ENCODE measurements at regions not wholly inside any gene's neighbourhood (a gene's known extent, or its start where the extent isn't known, plus 50 kb on each side); places are given as distances from the start of the nearest gene placed in this dataset.
"Not testable (repeated sequence)": the region's sequence is repeated elsewhere in the genome, so short reads cannot be mapped to it uniquely, and the experiment has no call there.

DNA sequence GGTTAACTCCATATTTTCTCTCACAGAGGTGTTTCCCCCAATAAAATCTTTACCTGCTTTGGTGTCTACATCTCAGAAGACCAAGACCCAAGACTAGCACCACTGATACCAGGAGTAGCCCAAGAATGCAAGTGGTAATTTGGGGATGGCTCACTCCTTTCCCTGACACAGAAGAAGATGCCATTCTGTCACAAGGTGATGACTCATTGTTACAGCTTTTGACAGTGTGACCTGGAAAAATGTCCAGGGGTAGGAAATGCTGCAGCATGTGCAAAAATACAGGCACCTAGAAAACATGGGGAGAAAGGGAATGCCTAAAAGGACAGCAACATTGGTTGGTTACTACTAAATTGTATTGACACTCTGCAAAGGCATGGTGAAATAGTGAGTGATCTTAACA, 254.0 kb upstream of the GJE1 start:
- no peaks in the 10 kb centered on the region for H3K9me3 ChIP-seq (ENCODE audit: control insufficient read depth, low read depth, low read length)
- no peaks in the 10 kb centered on the region for H3K4me1 ChIP-seq (ENCODE audit: control insufficient read depth, insufficient read depth, low read length)
- no peaks in the 10 kb centered on the region for H3K27me3 ChIP-seq (ENCODE audit: control insufficient read depth, insufficient read depth, low read length)
- H3K4me3 ChIP-seq (ENCODE audit: low read length) = no peak overlapping the region
- DNase-seq = no peak
- H3K27ac ChIP-seq (ENCODE audit: low read length) = no peak overlapping the region
- no peaks in the 10 kb centered on the region for H3K36me3 ChIP-seq (ENCODE audit: control insufficient read depth, insufficient read depth, low read length)

DNA sequence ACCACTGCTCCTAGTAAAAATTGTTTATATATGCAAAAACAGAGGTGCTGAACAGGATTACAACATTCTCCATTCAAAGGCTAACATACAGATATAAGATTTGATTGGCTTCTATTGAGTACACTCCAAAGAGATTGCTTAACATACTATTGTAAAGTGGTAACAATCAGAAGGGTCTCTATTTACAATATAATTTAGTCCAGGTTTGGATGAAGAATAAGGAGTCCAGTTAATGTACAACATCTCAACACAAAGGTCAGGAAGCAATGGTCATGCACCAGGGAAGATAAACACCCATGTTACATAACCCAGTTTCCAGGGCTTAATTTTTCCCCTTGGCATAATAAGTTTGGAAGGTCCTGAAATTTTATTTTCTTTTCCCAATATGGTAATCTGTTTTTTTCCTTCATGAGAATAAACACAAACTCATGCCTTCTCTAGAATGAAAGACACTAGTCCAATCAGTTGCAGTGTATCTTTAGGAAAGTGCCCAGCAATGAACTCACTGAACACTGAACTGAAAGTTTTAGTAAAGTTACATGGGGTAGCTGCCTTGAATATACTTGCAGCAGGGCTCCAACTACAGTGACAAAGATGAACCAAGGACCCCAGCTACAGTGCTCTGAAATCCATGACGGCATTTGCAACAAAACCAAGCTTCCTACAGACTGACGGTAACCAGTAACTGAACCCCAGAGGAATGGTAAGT, 255.3 kb upstream of the GJE1 start:
- Histone ChIP-seq H3K4me3 (ENCODE audit: low read length) (no peak overlapping the region), H3K4me1 (ENCODE audit: control insufficient read depth, insufficient read depth, low read length) (no peaks in the 10 kb centered on the region), H3K27me3 (ENCODE audit: control insufficient read depth, insufficient read depth, low read length) (no peaks in the 10 kb centered on the region), H3K36me3 (ENCODE audit: control insufficient read depth, insufficient read depth, low read length) (no peaks in the 10 kb centered on the region), H3K9me3 (ENCODE audit: control insufficient read depth, low read depth, low read length) (no peaks in the 10 kb centered on the region), H3K27ac (ENCODE audit: low read length) (no peak overlapping the region)
- DNase-seq = no peak
- WGBS (ENCODE audit: insufficient coverage, low lambda C conversion rate) = no CpG with 5 or more reads among the region's 2 CpGs

DNA sequence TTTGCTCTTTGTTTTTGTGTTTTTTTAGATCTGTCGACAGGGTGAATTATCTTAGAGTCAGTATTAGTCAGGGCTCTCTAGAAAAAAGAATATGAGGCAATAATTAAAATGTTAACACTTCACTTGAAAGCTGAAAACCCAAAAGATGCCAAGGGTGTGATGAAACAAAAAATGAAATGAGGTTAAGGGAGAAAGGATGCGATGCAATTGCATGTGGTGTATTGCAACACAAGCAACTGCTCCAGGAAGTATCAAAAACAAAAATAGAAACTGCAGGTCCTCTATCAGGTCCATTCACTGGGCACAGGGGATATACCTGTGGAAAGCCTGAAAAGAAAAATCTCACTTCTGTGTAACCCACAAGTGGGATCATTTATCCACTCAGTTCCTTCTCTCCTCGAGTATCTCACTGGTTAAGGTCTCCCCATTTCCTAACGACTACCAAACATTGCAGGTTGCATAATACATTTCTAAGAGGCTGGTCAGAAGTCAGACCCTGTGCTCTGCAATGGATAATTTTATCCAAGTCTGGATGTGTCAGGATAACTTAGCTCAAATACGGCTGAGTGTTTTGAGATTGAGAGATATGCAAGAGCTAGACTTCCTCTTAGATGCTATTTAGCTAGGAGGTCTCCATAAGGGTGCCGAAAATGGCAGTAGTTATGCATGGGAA, 257.7 kb upstream of the GJE1 start:
- no peaks in the 10 kb centered on the region for H3K36me3 ChIP-seq (ENCODE audit: control insufficient read depth, insufficient read depth, low read length)
- no peak overlapping the region for H3K4me3 ChIP-seq (ENCODE audit: low read length)
- H3K27me3 ChIP-seq (ENCODE audit: control insufficient read depth, insufficient read depth, low read length) = no peaks in the 10 kb centered on the region
- DNase-seq = no peak
- WGBS (ENCODE audit: insufficient coverage, low lambda C conversion rate) = 94% methylated on average over 3 of the region's 6 CpGs
- H3K9me3 ChIP-seq (ENCODE audit: control insufficient read depth, low read depth, low read length) = no peaks in the 10 kb centered on the region
- H3K27ac ChIP-seq (ENCODE audit: low read length) = no peak overlapping the region
- no peaks in the 10 kb centered on the region for H3K4me1 ChIP-seq (ENCODE audit: control insufficient read depth, insufficient read depth, low read length)

DNA sequence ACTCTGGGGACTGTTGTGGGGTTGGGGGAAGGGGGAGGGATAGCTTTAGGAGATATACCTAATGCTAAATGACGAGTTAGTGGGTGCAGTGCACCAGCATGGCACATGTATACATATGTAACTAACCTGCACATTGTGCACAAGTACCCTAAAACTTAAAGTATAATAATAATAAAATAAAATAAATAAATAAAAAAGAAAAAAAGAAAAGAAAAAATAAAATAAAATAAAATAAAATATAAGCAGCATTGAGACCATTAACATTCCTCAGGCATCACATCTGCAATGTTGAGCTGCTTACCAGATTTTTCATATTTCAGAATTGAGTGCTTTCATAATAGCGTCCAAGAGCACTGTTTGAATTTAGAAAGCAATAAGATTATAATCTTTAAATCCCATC, 263.2 kb upstream of the GJE1 start:
- not testable (repeated sequence) for H3K27me3 ChIP-seq (ENCODE audit: control insufficient read depth, insufficient read depth, low read length); H3K4me3 ChIP-seq (ENCODE audit: low read length); DNase-seq; H3K4me1 ChIP-seq (ENCODE audit: control insufficient read depth, insufficient read depth, low read length); H3K9me3 ChIP-seq (ENCODE audit: control insufficient read depth, low read depth, low read length); H3K27ac ChIP-seq (ENCODE audit: low read length); H3K36me3 ChIP-seq (ENCODE audit: control insufficient read depth, insufficient read depth, low read length)
- 86% methylated on average over 1 of the region's 2 CpGs for WGBS (ENCODE audit: insufficient coverage, low lambda C conversion rate)

DNA sequence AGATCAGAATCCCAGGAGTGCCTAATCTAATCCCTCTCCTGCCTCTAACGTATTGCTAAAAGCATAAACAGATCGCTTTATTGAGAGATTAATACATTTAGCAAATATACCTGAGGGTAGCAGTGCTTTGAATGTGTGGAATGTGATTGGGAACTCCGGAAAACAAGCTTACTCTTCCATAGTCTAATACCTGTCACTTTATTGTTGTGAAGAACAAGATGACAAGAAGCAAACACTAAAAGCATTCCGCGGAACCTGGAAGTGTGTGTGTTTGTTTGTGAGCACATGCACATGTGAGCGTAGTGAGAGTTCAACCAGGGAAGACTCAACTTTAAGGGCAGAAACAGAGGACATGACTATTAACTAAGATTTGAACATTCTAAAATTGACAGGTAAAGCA, 265.0 kb upstream of the GJE1 start:
- Histone ChIP-seq H3K36me3 (ENCODE audit: control insufficient read depth, insufficient read depth, low read length) (no peaks in the 10 kb centered on the region), H3K4me3 (ENCODE audit: low read length) (no peak overlapping the region), H3K27ac (ENCODE audit: low read length) (no peak overlapping the region), H3K27me3 (ENCODE audit: control insufficient read depth, insufficient read depth, low read length) (no peaks in the 10 kb centered on the region), H3K9me3 (ENCODE audit: control insufficient read depth, low read depth, low read length) (no peaks in the 10 kb centered on the region), H3K4me1 (ENCODE audit: control insufficient read depth, insufficient read depth, low read length) (no peaks in the 10 kb centered on the region)
- no CpG with 5 or more reads among the region's 6 CpGs for WGBS (ENCODE audit: insufficient coverage, low lambda C conversion rate)
- DNase-seq = no peak

DNA sequence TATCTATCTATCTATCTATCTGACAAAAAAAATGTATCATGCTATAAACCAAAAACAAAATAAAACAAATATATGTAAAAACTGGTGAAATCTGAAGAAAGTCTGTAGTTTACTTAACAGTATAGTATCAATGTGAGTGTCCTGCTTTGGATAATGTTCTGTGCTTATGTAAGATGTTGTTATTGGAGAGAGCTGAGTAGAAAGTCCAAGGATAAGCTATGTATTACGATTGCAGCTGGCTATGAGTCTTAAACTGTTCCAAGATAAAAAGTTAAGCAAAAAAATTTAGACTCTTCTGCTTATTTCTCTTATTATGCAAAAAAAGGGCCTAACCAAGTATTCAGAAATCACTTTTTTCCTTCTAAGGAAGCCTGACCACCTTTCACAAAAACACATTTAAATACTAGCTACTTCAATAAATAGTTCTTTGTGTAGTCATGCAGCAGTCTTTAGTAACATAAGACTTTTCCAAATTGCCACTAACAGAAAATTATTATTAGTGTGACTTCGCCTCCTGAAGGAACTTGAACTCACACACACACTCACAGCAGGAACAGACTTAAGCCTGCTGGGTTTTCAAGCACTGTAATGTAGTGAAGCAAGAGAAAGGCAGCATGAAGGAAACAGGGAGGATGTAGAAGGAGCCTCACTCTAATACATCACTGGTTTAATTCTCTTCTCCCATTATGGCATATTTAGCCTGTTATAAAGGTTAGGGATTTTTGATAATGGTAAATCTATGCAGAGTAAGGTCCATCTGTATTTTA, 265.8 kb upstream of the GJE1 start:
- WGBS (ENCODE audit: insufficient coverage, low lambda C conversion rate) = 60% methylated on average over 1 of the region's 2 CpGs
- Histone ChIP-seq H3K4me3 (ENCODE audit: low read length) (no peak overlapping the region), H3K9me3 (ENCODE audit: control insufficient read depth, low read depth, low read length) (no peaks in the 10 kb centered on the region)

DNA sequence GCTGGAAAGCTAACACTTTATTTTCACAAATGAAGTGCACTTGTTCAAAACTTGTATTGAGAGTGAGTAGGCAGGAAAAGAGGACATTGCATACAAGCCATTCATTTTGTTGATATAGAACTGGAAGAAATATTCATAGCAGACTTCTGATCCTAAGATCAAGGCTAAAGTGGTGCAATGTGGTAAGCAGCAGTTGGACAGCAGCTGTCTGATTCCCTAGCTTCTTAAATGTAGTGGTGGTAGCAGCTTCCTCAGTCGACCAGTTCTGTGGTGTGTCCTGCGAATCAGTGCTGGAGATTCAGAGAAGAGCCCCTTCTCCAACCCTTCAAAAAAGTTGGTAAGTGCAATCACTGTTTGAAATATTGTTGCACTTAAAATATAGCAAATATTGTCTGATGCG, 281.7 kb upstream of the GJE1 start:
- Histone ChIP-seq H3K9me3 (ENCODE audit: control insufficient read depth, low read depth, low read length) (no peaks in the 10 kb centered on the region), H3K27me3 (ENCODE audit: control insufficient read depth, insufficient read depth, low read length) (no peaks in the 10 kb centered on the region), H3K27ac (ENCODE audit: low read length) (no peak overlapping the region), H3K4me3 (ENCODE audit: low read length) (no peak overlapping the region), H3K36me3 (ENCODE audit: control insufficient read depth, insufficient read depth, low read length) (no peaks in the 10 kb centered on the region), H3K4me1 (ENCODE audit: control insufficient read depth, insufficient read depth, low read length) (no peaks in the 10 kb centered on the region)
- 100% methylated on average over 1 of the region's 3 CpGs for WGBS (ENCODE audit: insufficient coverage, low lambda C conversion rate)
- no peak for DNase-seq

More for the DNA sequence above, 265.8 kb upstream of the GJE1 start:
- no peak overlapping the region for H3K27ac ChIP-seq (ENCODE audit: low read length)
- no peaks in the 10 kb centered on the region for H3K36me3 ChIP-seq (ENCODE audit: control insufficient read depth, insufficient read depth, low read length)
- H3K4me1 ChIP-seq (ENCODE audit: control insufficient read depth, insufficient read depth, low read length) = no peaks in the 10 kb centered on the region
- H3K27me3 ChIP-seq (ENCODE audit: control insufficient read depth, insufficient read depth, low read length) = no peaks in the 10 kb centered on the region
- DNase-seq = no peak

DNA sequence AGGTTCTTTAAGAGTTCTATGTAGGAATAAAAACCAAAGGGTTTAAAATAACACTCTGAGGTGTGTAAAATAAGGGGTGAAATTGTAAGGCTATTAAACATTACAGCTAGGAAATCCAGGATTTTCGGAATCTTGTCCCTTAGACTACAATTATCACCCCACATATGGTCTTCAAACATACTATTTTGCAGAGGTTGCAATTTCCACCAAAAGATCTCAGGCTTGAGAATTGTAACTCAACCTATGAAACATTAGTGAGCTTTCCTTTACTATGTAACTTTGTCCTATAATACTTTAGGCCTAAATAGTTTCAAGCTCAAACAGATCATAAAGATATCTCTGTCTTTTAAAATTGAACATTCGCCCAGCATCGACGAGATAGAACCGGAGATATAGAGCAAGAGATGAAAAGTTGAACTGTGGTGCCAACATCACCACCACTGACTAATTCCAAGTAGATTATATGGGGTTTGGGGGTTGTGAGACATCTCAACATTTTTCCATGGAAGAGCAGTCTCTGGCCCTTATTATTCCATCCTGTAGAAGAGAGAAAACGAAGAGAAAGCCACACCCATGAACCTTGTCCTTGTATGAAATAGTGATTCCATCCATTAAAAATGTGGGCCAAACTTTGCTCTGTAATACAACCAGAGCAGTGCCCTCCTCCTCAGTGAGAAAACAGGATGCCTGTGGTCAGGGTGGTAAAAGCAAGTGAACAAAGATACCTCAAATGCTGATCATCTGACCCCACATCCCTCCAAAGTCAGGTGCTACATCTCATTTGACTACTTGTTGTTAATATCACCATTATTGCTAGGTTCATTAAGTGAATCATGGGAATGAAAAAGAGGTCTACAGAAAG, 284.5 kb upstream of the GJE1 start:
- no CpG with 5 or more reads among the region's 6 CpGs for WGBS (ENCODE audit: insufficient coverage, low lambda C conversion rate)

DNA sequence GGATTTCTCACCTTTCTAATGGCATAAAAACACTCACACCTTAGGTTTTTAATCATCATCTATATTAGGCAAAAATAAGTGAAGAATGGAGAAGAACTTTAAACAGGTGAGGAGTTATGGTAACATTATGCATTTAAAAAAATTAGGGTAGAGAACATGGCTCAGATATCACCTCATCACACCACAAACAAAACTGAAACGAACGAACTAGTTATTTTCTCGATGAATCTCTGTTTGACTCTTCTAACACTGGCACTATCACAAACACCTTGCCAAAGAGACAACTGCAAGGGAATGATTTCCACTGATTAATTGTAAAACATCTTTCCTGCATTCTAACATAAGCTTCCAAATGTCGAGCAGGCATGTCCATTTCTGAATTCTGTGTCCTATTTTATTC, 286.1 kb upstream of the GJE1 start:
- Histone ChIP-seq H3K27me3 (ENCODE audit: control insufficient read depth, insufficient read depth, low read length) (no peaks in the 10 kb centered on the region), H3K4me3 (ENCODE audit: low read length) (no peak overlapping the region), H3K9me3 (ENCODE audit: control insufficient read depth, low read depth, low read length) (no peaks in the 10 kb centered on the region), H3K4me1 (ENCODE audit: control insufficient read depth, insufficient read depth, low read length) (no peaks in the 10 kb centered on the region), H3K36me3 (ENCODE audit: control insufficient read depth, insufficient read depth, low read length) (no peaks in the 10 kb centered on the region), H3K27ac (ENCODE audit: low read length) (no peak overlapping the region)
- 100% methylated on average over 4 of the region's 4 CpGs for WGBS (ENCODE audit: insufficient coverage, low lambda C conversion rate)
- no peak for DNase-seq

More for the DNA sequence above, 284.5 kb upstream of the GJE1 start:
- Histone ChIP-seq H3K36me3 (ENCODE audit: control insufficient read depth, insufficient read depth, low read length) (no peaks in the 10 kb centered on the region), H3K27me3 (ENCODE audit: control insufficient read depth, insufficient read depth, low read length) (no peaks in the 10 kb centered on the region), H3K4me3 (ENCODE audit: low read length) (no peak overlapping the region), H3K27ac (ENCODE audit: low read length) (no peak overlapping the region), H3K4me1 (ENCODE audit: control insufficient read depth, insufficient read depth, low read length) (no peaks in the 10 kb centered on the region), H3K9me3 (ENCODE audit: control insufficient read depth, low read depth, low read length) (no peaks in the 10 kb centered on the region)
- DNase-seq = peak in 1 of 2 donors; percentile 2

DNA sequence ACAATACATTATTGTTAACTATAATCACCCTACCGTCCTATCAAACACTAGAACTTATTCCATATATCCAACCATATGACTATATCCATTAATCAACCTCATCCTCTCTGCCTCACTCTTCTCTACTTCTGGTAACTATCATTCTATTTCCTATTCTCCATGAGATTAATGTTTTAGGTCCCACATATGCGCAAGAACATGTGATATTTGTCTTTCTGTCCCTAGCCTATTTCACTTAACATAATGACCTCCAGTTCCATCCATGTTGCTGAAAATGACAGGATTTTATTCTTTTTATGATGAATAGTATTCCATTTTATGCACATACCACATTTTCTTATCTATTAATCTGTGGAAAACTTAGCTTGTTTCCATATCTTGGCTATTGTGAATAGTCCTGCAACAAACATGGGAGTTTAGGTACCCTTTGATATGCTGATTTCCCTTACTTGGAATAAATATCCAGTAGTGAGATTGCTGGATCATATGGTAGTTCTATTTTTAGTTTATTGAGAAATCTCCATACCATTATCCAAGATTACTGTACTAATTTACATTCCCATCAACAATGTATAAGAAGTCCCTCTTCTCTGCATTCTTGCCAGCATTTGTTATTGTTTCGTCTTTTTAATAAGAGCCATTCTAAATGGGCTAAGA, 289.4 kb upstream of the GJE1 start:
- no peak overlapping the region for H3K4me3 ChIP-seq (ENCODE audit: low read length)
- H3K27ac ChIP-seq (ENCODE audit: low read length) = no peak overlapping the region

More for the DNA sequence above, 289.4 kb upstream of the GJE1 start:
- 100% methylated on average over 2 of the region's 3 CpGs for WGBS (ENCODE audit: insufficient coverage, low lambda C conversion rate)
- H3K36me3 ChIP-seq (ENCODE audit: control insufficient read depth, insufficient read depth, low read length) = no peaks in the 10 kb centered on the region
- no peaks in the 10 kb centered on the region for H3K27me3 ChIP-seq (ENCODE audit: control insufficient read depth, insufficient read depth, low read length)
- DNase-seq = no peak
- H3K4me1 ChIP-seq (ENCODE audit: control insufficient read depth, insufficient read depth, low read length) = no peaks in the 10 kb centered on the region
- no peaks in the 10 kb centered on the region for H3K9me3 ChIP-seq (ENCODE audit: control insufficient read depth, low read depth, low read length)

Data from large intestine (tissue), 3 donors.